CD4-positive, CD25-positive, alpha-beta regulatory T cell (primary cell): ENCODE measurements at regions not wholly inside any gene's neighbourhood (a gene's known extent, or its start where the extent isn't known, plus 50 kb on each side); places are given as distances from the start of the nearest gene placed in this dataset.

Experiments
- ATAC-seq, 2 donors: fragments of 150-1000 bp; cut with Tn5 transposase; one replicate each; pipeline ENCODE4 v1.10.0; 2021; ENCODE audit warnings: low read depth in 2 of 2, moderate number of reproducible peaks in 2 of 2, moderate library complexity in 1 of 2
- DNase-seq, 3 donors: peaks; one replicate each; pipeline versions ENCODE4 v3.0.0 to v3.0.0-alpha.2; 2012 to 2022; ENCODE audit warnings: mixed read lengths in 1 of 3
- H3K27ac ChIP-seq: one replicate; pipeline ENCODE4 v1.7.0; 2013; ENCODE audit warnings: mild to moderate bottlenecking, low read length; ENCODE audit not compliant: insufficient read depth, poor library complexity, severe bottlenecking
- H3K27me3 ChIP-seq: one replicate; pipeline ENCODE4 v1.7.0; 2013; ENCODE audit warnings: low read length; ENCODE audit not compliant: control insufficient read depth, insufficient read depth
- H3K36me3 ChIP-seq: one replicate; pipeline ENCODE4 v1.7.0; 2013; ENCODE audit warnings: mild to moderate bottlenecking, low read length, moderate library complexity; ENCODE audit not compliant: control insufficient read depth, insufficient read depth
- H3K4me1 ChIP-seq: 2 replicates; pipeline ENCODE4 v1.7.0; 2013; ENCODE audit warnings: mild to moderate bottlenecking, low read length; ENCODE audit not compliant: insufficient read depth, control insufficient read depth, poor library complexity, severe bottlenecking
- H3K4me3 ChIP-seq: one replicate; pipeline ENCODE4 v1.7.0; 2013; ENCODE audit warnings: low read depth, mild to moderate bottlenecking, low read length, moderate library complexity
- H3K9me3 ChIP-seq, 2 experiments: 1 replicate in 1 of 2; 2 replicates in 1 of 2; pipeline ENCODE4 v1.7.0; 2013; ENCODE audit warnings: low read length in 2 of 2, mild to moderate bottlenecking in 1 of 2, moderate library complexity in 1 of 2; ENCODE audit not compliant: control insufficient read depth in 2 of 2
- H3K27ac Mint-ChIP-seq, 3 donors: one replicate each; pipeline ENCODE4 v1.8.0; 2020 to 2022; ENCODE audit warnings: mild to moderate bottlenecking in 3 of 3, mixed read lengths in 3 of 3, moderate library complexity in 2 of 3
- H3K27me3 Mint-ChIP-seq: one replicate; pipeline ENCODE4 v1.8.0; 2022; ENCODE audit warnings: mild to moderate bottlenecking, mixed read lengths
- H3K36me3 Mint-ChIP-seq: one replicate; pipeline ENCODE4 v1.8.0; 2020; ENCODE audit warnings: mixed read lengths
- H3K4me1 Mint-ChIP-seq, 4 donors: one replicate each; pipeline ENCODE4 v1.8.0; 2020 to 2022; ENCODE audit warnings: mixed read lengths in 4 of 4, mild to moderate bottlenecking in 1 of 4
- H3K4me3 Mint-ChIP-seq, 4 donors: one replicate each; pipeline ENCODE4 v1.8.0; 2020 to 2022; ENCODE audit warnings: mild to moderate bottlenecking in 4 of 4, mixed read lengths in 4 of 4, moderate library complexity in 3 of 4
- H3K9me3 Mint-ChIP-seq, 7 donors: one replicate each; pipeline ENCODE4 v1.8.0; 2020 to 2022; ENCODE audit warnings: mixed read lengths in 7 of 7, mild to moderate bottlenecking in 3 of 7, moderate library complexity in 2 of 7

- Histone ChIP-seq H3K27ac (no peak overlapping the region), H3K36me3 (no peaks in the 10 kb centered on the region), H3K4me1 (no peaks in the 10 kb centered on the region), H3K9me3 (no peaks in the 10 kb centered on the region), H3K4me3 (no peak overlapping the region), H3K27me3 (no peaks in the 10 kb centered on the region)
- Mint-ChIP-seq H3K9me3 (peaks cover 3 to 25% (median 5%) of the 10 kb centered on the region in 7 donors), H3K27ac (no peak overlapping the region), H3K36me3 (no peaks in the 10 kb centered on the region), H3K4me1 (no peaks in the 10 kb centered on the region), H3K4me3 (no peak overlapping the region), H3K27me3 (peaks cover 3% of the 10 kb centered on the region)
- no peak for ATAC-seq
- DNase-seq: no peak
Measured at GRCh38 chr15:95087253-95087609, 855.9 kb downstream of the MCTP2 start.

- Mint-ChIP-seq H3K4me3 (no peak overlapping the region), H3K36me3 (no peaks in the 10 kb centered on the region), H3K4me1 (no peaks in the 10 kb centered on the region), H3K27ac (no peak overlapping the region), H3K27me3 (no peaks in the 10 kb centered on the region), H3K9me3 (peaks cover 1 to 34% (median 6%) of the 10 kb centered on the region in 7 donors)
- H3K4me1 ChIP-seq: no peaks in the 10 kb centered on the region
- H3K36me3 ChIP-seq: no peaks in the 10 kb centered on the region
- no peaks in the 10 kb centered on the region for H3K27me3 ChIP-seq
- no peaks in the 10 kb centered on the region for H3K9me3 ChIP-seq
- no peak overlapping the region for H3K27ac ChIP-seq
- DNase-seq (no peak), ATAC-seq (no peak)
- no peak overlapping the region for H3K4me3 ChIP-seq
Measured at GRCh38 chr15:95091444-95091843, 860.1 kb downstream of the MCTP2 start.

- peaks cover 0 to 20% (median 3%) of the 10 kb centered on the region in 7 donors for H3K9me3 Mint-ChIP-seq
- Histone ChIP-seq H3K36me3 (no peaks in the 10 kb centered on the region), H3K4me1 (no peaks in the 10 kb centered on the region), H3K9me3 (peaks cover 0 to 3% of the 10 kb centered on the region in 2 experiments), H3K4me3 (no peak overlapping the region), H3K27me3 (no peaks in the 10 kb centered on the region), H3K27ac (no peak overlapping the region)
- no peaks in the 10 kb centered on the region for H3K36me3 Mint-ChIP-seq
- no peak overlapping the region for H3K27ac Mint-ChIP-seq
- H3K27me3 Mint-ChIP-seq: no peaks in the 10 kb centered on the region
- H3K4me1 Mint-ChIP-seq: no peaks in the 10 kb centered on the region
- no peak for DNase-seq
- no peak overlapping the region for H3K4me3 Mint-ChIP-seq
- no peak for ATAC-seq
Measured at GRCh38 chr15:95095250-95095649, 863.9 kb downstream of the MCTP2 start.

- Mint-ChIP-seq H3K36me3 (no peaks in the 10 kb centered on the region), H3K27ac (no peak overlapping the region), H3K4me1 (no peaks in the 10 kb centered on the region), H3K27me3 (no peaks in the 10 kb centered on the region), H3K4me3 (no peak overlapping the region), H3K9me3 (peaks cover 2 to 13% (median 3%) of the 10 kb centered on the region in 7 donors)
- Histone ChIP-seq H3K36me3 (no peaks in the 10 kb centered on the region), H3K9me3 (peaks cover 0 to 3% of the 10 kb centered on the region in 2 experiments), H3K4me1 (no peaks in the 10 kb centered on the region), H3K27ac (no peak overlapping the region), H3K27me3 (no peaks in the 10 kb centered on the region), H3K4me3 (no peak overlapping the region)
- DNase-seq: no peak
- ATAC-seq: no peak
Measured at GRCh38 chr15:95096651-95097050, 865.3 kb downstream of the MCTP2 start.

- DNase-seq (no peak), ATAC-seq (no peak)
- no peak overlapping the region for H3K27ac Mint-ChIP-seq
- H3K27ac ChIP-seq: no peak overlapping the region
- H3K36me3 ChIP-seq: no peaks in the 10 kb centered on the region
- peaks cover 1 to 13% (median 6%) of the 10 kb centered on the region in 7 donors for H3K9me3 Mint-ChIP-seq
- no peaks in the 10 kb centered on the region for H3K4me1 ChIP-seq
- no peak overlapping the region for H3K4me3 Mint-ChIP-seq
- peaks cover 0 to 3% of the 10 kb centered on the region in 2 experiments for H3K9me3 ChIP-seq
- H3K36me3 Mint-ChIP-seq: no peaks in the 10 kb centered on the region
- no peaks in the 10 kb centered on the region for H3K27me3 Mint-ChIP-seq
- H3K4me3 ChIP-seq: no peak overlapping the region
- no peaks in the 10 kb centered on the region for H3K27me3 ChIP-seq
- no peaks in the 10 kb centered on the region for H3K4me1 Mint-ChIP-seq
Measured at GRCh38 chr15:95097361-95097760, 866.0 kb downstream of the MCTP2 start.

- H3K9me3 Mint-ChIP-seq: peaks cover 0 to 6% (median 3%) of the 10 kb centered on the region in 7 donors
- H3K27ac Mint-ChIP-seq: no peak overlapping the region
- ATAC-seq (no peak), DNase-seq (no peak)
- Histone ChIP-seq H3K27ac (no peak overlapping the region), H3K4me1 (no peaks in the 10 kb centered on the region), H3K9me3 (no peaks in the 10 kb centered on the region), H3K27me3 (no peaks in the 10 kb centered on the region), H3K36me3 (no peaks in the 10 kb centered on the region), H3K4me3 (no peak overlapping the region)
- no peak overlapping the region for H3K4me3 Mint-ChIP-seq
- no peaks in the 10 kb centered on the region for H3K4me1 Mint-ChIP-seq
- H3K27me3 Mint-ChIP-seq: no peaks in the 10 kb centered on the region
- no peaks in the 10 kb centered on the region for H3K36me3 Mint-ChIP-seq
Measured at GRCh38 chr15:95105229-95105628, 873.9 kb downstream of the MCTP2 start.

- DNase-seq (no peak), ATAC-seq (no peak)
- H3K36me3 Mint-ChIP-seq: no peaks in the 10 kb centered on the region
- H3K27me3 Mint-ChIP-seq: no peaks in the 10 kb centered on the region
- Histone ChIP-seq H3K36me3 (no peaks in the 10 kb centered on the region), H3K4me3 (no peak overlapping the region), H3K4me1 (no peaks in the 10 kb centered on the region), H3K9me3 (no peaks in the 10 kb centered on the region), H3K27ac (no peak overlapping the region), H3K27me3 (no peaks in the 10 kb centered on the region)
- H3K9me3 Mint-ChIP-seq: peaks cover 0 to 6% (median 4%) of the 10 kb centered on the region in 7 donors
- H3K4me3 Mint-ChIP-seq: no peak overlapping the region
- H3K27ac Mint-ChIP-seq: no peak overlapping the region
- H3K4me1 Mint-ChIP-seq: no peaks in the 10 kb centered on the region
Measured at GRCh38 chr15:95106801-95107200, 875.4 kb downstream of the MCTP2 start.

- peaks cover 0 to under 1% of the 10 kb centered on the region in 2 experiments for H3K9me3 ChIP-seq
- H3K36me3 ChIP-seq: no peaks in the 10 kb centered on the region
- no peaks in the 10 kb centered on the region for H3K4me1 ChIP-seq
- Mint-ChIP-seq H3K9me3 (peaks cover 0 to 6% (median 4%) of the 10 kb centered on the region in 7 donors), H3K27me3 (no peaks in the 10 kb centered on the region), H3K27ac (no peak overlapping the region), H3K4me1 (no peaks in the 10 kb centered on the region), H3K4me3 (no peak overlapping the region), H3K36me3 (no peaks in the 10 kb centered on the region)
- H3K27me3 ChIP-seq: no peaks in the 10 kb centered on the region
- no peak overlapping the region for H3K4me3 ChIP-seq
- H3K27ac ChIP-seq: no peak overlapping the region
- DNase-seq (no peak), ATAC-seq (no peak)
Measured at GRCh38 chr15:95108673-95109072, 877.3 kb downstream of the MCTP2 start.
